ENCODE measurements at regions not wholly inside any gene's neighbourhood (a gene's known extent, or its start where the extent isn't known, plus 50 kb on each side); places are given as distances from the start of the nearest gene placed in this dataset.

DNA sequence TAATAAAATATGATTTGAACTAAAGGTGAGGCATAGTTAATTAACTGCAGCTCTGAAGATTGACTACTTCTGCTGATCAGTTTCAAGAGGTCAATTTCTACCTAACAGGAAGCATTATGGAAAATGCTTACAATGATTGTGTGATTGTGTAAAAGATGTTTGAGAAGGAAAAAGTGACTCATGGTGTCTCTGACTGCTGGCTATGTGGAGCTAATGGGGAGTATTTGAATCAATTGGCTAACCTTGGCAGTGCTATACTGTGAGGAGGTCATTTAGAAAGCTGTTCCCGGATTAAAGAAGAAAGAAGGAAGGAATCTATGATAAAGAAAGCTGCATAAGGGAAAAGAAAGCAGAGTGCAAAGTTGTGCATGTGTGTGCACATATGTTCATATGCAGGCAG is 376.5 kb downstream of the ADGRL2 start:
- no peak for DNase-seq
- no peak for TF ChIP-seq CTCF (IDR thresholded peaks at IDR 0.05; ENCODE audit: borderline replicate concordance)
- Histone ChIP-seq H3K36me3 (no peaks in the 10 kb centered on the region), H3K4me1 (no peaks in the 10 kb centered on the region), H3K27me3 (ENCODE audit: low read depth) (no peaks in the 10 kb centered on the region), H3K27ac (replicated peaks) (no peak overlapping the region), H3K4me3 (no peak overlapping the region), H3K9me3 (replicated peaks) (no peaks in the 10 kb centered on the region)
- intact Hi-C loops (cut with micrococcal nuclease): no loop called here

DNA sequence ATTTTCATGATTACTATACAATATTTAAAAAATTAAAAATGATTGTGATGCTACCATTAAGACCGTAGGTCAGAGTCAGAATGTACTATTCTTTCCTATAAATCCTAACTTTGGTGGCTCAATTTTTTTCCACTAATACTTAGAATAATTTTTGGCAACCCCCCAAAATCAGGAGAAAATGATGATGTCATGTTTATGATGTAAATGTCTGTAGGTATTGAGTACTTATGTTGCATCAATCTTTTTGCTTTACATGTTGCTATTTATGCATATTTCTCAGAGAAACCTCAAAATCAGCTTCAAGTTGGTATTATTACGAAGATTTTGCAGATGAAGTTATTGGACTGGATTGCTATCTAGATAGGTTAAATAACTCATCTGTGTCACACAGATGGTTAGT is 371.2 kb downstream of the ADGRL2 start:
- TF ChIP-seq CTCF (IDR thresholded peaks at IDR 0.05; ENCODE audit: borderline replicate concordance): no peak
- no peaks in the 10 kb centered on the region for H3K9me3 ChIP-seq (replicated peaks)
- H3K27me3 ChIP-seq (ENCODE audit: low read depth): no peaks in the 10 kb centered on the region
- no peaks in the 10 kb centered on the region for H3K36me3 ChIP-seq
- no peaks in the 10 kb centered on the region for H3K4me1 ChIP-seq
- intact Hi-C loops (cut with micrococcal nuclease): no loop called here
- DNase-seq: no peak
- H3K27ac ChIP-seq (replicated peaks): no peak overlapping the region
- no peak overlapping the region for H3K4me3 ChIP-seq

GRCh38 chr1:82168482-82168881 is 367.7 kb downstream of the ADGRL2 start:
- no peaks in the 10 kb centered on the region for H3K36me3 ChIP-seq
- intact Hi-C loops (cut with micrococcal nuclease): no loop called here
- no peaks in the 10 kb centered on the region for H3K27me3 ChIP-seq (ENCODE audit: low read depth)
- no peak for DNase-seq
- H3K4me1 ChIP-seq: no peaks in the 10 kb centered on the region
- no peak for TF ChIP-seq CTCF (IDR thresholded peaks at IDR 0.05; ENCODE audit: borderline replicate concordance)
- H3K9me3 ChIP-seq (replicated peaks): no peaks in the 10 kb centered on the region
- H3K4me3 ChIP-seq: no peak overlapping the region
- no peak overlapping the region for H3K27ac ChIP-seq (replicated peaks)

GRCh38 chr1:82165304-82165703 is 364.6 kb downstream of the ADGRL2 start:
- Histone ChIP-seq H3K9me3 (replicated peaks) (no peaks in the 10 kb centered on the region), H3K36me3 (no peaks in the 10 kb centered on the region), H3K27me3 (ENCODE audit: low read depth) (no peaks in the 10 kb centered on the region), H3K4me1 (no peaks in the 10 kb centered on the region), H3K4me3 (no peak overlapping the region), H3K27ac (replicated peaks) (no peak overlapping the region)
- no peak for TF ChIP-seq CTCF (IDR thresholded peaks at IDR 0.05; ENCODE audit: borderline replicate concordance)
- DNase-seq: no peak
- intact Hi-C loops (cut with micrococcal nuclease): no loop called here

GRCh38 chr1:82162486-82163420 is 362.0 kb downstream of the ADGRL2 start:
- Histone ChIP-seq H3K27ac (replicated peaks) (no peak overlapping the region), H3K36me3 (no peaks in the 10 kb centered on the region), H3K4me3 (no peak overlapping the region), H3K9me3 (replicated peaks) (no peaks in the 10 kb centered on the region), H3K27me3 (ENCODE audit: low read depth) (no peaks in the 10 kb centered on the region), H3K4me1 (no peaks in the 10 kb centered on the region)
- DNase-seq: no peak
- no peak for TF ChIP-seq CTCF (IDR thresholded peaks at IDR 0.05; ENCODE audit: borderline replicate concordance)
- intact Hi-C loops (cut with micrococcal nuclease): no loop called here

All from left ventricle myocardium inferior (tissue), 1 donor.